Mucosa of rectum (tissue), 2 donors: ENCODE measurements at regions not wholly inside any gene's neighbourhood (a gene's known extent, or its start where the extent isn't known, plus 50 kb on each side); places are given as distances from the start of the nearest gene placed in this dataset.
"Not testable (repeated sequence)": the region's sequence is repeated elsewhere in the genome, so short reads cannot be mapped to it uniquely, and the experiment has no call there.

Experiments used
- H3K27ac ChIP-seq, 2 donors: one replicate each; pipeline ENCODE4 v1.7.0; 2013; ENCODE audit warnings: inconsistent platforms in 2 of 2, low read depth in 2 of 2, low read length in 2 of 2
- H3K27me3 ChIP-seq, 2 donors: one replicate each; pipeline ENCODE4 v1.7.0; 2013; ENCODE audit warnings: low read length in 2 of 2; ENCODE audit not compliant: control insufficient read depth in 2 of 2, insufficient read depth in 2 of 2
- H3K36me3 ChIP-seq, 2 donors: one replicate each; pipeline ENCODE4 v1.7.0; 2013; ENCODE audit warnings: low read length in 2 of 2; ENCODE audit not compliant: control insufficient read depth in 2 of 2, insufficient read depth in 2 of 2
- H3K4me1 ChIP-seq, 2 donors: one replicate each; pipeline ENCODE4 v1.7.0; 2013; ENCODE audit warnings: low read length in 2 of 2, mild to moderate bottlenecking in 1 of 2; ENCODE audit not compliant: control insufficient read depth in 2 of 2, insufficient read depth in 2 of 2
- H3K4me3 ChIP-seq, 2 donors: one replicate each; pipeline ENCODE4 v1.7.0; 2013; ENCODE audit warnings: low read length in 2 of 2
- H3K9ac ChIP-seq, 2 donors: one replicate each; pipeline ENCODE4 v1.7.0; 2013; ENCODE audit warnings: low read length in 2 of 2, low read depth in 1 of 2, mild to moderate bottlenecking in 1 of 2
- H3K9me3 ChIP-seq, 2 donors: one replicate each; pipeline ENCODE4 v1.7.0; 2013; ENCODE audit warnings: low read length in 2 of 2; ENCODE audit not compliant: control insufficient read depth in 2 of 2
- donor health status: healthy.
- donor health status: Normal muscosa, but diverticular disease.

DNA sequence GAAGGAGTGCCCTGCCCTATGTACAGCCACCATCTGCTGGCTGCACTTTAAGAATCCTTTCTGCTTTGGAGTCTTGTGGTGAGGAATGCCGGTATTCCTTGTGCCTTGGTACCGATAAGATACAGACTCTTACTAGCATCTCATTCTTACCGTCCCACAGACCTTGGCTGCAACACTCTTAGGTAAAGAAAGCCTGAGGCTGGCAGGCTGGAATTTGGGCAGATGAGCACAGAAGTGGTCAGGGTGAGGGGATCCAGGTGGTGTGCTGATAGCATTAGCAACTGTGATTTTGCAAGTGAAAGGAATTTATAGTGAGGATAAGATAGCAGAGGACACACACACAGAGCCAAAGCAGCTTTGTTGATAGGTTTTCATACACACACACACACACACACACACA, 198.1 kb downstream of the ENC1 start:
- Histone ChIP-seq H3K36me3 (no peaks in the 10 kb centered on the region), H3K4me3 (no peak overlapping the region), H3K9ac (no peak overlapping the region), H3K4me1 (no peaks in the 10 kb centered on the region), H3K27ac (no peak overlapping the region), H3K9me3 (no peaks in the 10 kb centered on the region), H3K27me3 (no peaks in the 10 kb centered on the region)

DNA sequence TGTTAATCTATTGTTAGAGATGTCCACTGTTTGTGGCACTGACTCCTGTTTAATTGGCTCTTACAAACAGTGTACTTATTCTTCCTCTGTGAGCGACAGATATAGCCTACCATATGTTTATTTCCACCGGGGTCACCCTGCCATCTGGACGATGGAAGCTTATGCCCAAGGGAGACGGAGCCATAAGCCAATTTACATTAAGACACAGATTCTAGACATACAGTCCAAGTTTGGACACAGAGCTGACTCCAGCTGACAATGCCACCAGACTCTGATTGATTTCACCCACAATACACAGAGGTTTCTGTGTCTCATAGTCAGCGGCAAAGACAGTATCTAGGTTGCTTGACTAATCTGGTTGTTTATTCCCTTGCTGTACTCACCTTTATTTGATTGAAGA, 198.9 kb downstream of the ENC1 start:
- Histone ChIP-seq H3K27me3 (no peaks in the 10 kb centered on the region), H3K9me3 (no peaks in the 10 kb centered on the region), H3K4me1 (no peaks in the 10 kb centered on the region)

DNA sequence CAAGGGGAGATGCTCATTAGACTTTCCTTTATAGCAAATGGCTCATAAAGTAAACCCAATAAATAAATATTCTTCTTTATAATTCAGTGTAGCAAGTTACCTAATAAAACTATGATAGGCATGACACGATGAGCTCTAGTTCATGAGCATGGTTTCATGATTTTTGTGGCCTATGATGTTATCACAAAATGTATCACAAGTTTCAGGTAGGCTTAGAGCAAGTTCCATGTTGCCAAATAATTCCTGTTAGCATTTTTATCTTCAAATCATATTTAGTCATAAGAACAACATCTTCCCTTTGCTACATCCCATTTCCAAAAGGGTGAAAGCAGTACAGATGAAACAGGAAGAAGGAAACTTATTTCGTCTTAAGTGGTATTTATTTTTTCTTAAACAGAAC, 200.2 kb downstream of the ENC1 start:
- Histone ChIP-seq H3K4me3 (no peak overlapping the region), H3K27me3 (no peaks in the 10 kb centered on the region), H3K36me3 (no peaks in the 10 kb centered on the region), H3K9ac (no peak overlapping the region), H3K9me3 (no peaks in the 10 kb centered on the region), H3K27ac (no peak overlapping the region), H3K4me1 (no peaks in the 10 kb centered on the region)

More for the DNA sequence above, 198.9 kb downstream of the ENC1 start:
- Histone ChIP-seq H3K4me3 (no peak overlapping the region), H3K27ac (no peak overlapping the region), H3K9ac (no peak overlapping the region), H3K36me3 (no peaks in the 10 kb centered on the region)

DNA sequence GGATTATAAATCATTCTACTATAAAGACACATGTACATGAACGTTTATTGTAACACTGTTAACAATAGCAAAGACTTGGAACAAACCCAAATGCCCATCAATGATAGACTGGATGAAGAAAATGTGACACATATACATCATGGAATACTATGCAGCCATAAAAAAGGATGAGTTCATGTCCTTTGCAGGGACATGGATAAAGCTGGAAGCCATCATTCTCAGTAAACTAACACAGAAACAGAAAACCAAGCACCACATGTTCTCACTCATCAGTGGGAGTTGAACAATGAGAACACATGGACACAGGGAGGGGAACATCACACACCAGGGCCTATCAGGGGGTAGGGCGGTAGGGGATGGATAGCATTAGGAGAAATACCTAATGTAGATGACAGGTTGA, 202.7 kb downstream of the ENC1 start:
- not testable (repeated sequence) for H3K9me3 ChIP-seq, H3K27ac ChIP-seq, H3K27me3 ChIP-seq, H3K4me1 ChIP-seq, H3K4me3 ChIP-seq, H3K9ac ChIP-seq, H3K36me3 ChIP-seq

DNA sequence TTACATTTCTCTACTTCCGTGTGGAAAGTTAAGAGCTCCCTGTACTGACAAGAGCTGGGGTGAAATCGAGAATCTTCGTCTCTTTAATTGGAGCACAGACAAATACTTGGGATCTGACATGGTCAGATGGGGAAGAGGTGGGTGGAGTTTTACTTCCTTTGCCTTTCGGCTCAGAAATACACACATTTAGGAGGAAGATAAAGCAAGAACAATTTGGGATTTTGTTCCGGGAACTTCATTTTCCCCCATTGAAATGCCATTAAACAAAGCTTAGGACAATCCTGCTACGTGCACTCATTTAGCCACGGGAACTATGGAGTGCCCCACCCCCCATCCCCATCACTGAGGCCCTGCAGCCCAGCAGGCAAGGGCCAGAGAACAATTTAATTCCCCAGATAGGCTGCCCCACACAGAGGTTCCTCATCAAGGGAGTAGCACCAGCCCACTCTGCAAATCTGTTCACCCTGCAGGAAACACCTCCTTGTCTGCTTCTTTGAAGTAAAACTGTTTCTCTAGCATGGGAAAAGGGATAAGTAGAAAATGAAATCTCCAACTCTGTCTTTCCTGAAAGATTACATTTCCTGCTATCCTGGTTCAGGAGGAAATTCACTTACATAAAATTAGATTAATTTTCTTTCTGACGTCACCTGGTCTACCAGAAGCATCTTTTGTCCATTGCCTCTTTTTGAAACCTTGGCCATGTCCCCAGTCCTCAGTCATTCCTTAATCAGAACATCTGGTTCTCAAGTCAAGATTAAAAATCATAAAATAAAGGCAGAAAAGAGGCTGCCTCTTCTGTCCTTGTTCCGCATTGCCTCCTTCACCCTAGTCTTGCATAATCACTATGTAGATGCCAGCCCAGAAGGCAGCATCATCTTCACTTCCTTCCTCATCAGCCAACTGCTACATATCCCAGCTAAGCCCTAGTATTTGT, 206.4 kb downstream of the ENC1 start:
- H3K27ac ChIP-seq: no peak overlapping the region
- H3K27me3 ChIP-seq: no peaks in the 10 kb centered on the region
- no peaks in the 10 kb centered on the region for H3K4me1 ChIP-seq
- no peak overlapping the region for H3K9ac ChIP-seq
- no peaks in the 10 kb centered on the region for H3K36me3 ChIP-seq
- no peak overlapping the region for H3K4me3 ChIP-seq
- H3K9me3 ChIP-seq: no peaks in the 10 kb centered on the region

DNA sequence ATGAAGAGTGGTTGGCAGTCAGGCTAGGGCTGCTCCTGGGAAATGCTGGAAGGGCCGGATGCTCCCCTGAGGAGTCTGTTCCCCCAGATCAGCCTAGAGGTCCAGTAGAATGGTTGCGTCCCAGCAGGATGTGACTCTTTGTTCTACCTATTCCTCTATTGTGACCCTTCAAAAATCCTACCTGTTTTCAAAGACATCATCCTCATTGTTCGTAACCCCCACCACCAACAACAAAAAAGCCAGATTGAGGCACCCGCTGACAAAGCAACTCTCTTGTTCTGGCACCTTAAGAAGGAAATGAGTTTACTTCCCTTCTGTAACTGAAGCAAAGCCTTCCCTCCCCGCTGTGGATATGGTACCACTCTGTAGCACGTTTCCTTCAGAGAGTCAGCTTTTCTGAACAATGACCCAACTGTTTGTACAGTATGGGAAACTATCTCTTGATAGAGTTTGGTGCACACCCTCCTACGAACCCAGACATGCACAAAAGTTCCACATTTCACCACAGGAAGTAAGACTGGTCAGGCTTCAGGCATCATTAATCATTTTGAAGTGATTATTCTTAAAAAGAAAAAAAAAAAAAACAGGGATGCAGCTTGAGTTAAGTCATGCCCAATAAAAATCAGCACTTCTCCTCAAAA, 207.2 kb downstream of the ENC1 start:
- Histone ChIP-seq H3K9ac (no peak overlapping the region), H3K4me3 (no peak overlapping the region), H3K27ac (no peak overlapping the region), H3K4me1 (no peaks in the 10 kb centered on the region), H3K27me3 (no peaks in the 10 kb centered on the region), H3K9me3 (no peaks in the 10 kb centered on the region), H3K36me3 (no peaks in the 10 kb centered on the region)

DNA sequence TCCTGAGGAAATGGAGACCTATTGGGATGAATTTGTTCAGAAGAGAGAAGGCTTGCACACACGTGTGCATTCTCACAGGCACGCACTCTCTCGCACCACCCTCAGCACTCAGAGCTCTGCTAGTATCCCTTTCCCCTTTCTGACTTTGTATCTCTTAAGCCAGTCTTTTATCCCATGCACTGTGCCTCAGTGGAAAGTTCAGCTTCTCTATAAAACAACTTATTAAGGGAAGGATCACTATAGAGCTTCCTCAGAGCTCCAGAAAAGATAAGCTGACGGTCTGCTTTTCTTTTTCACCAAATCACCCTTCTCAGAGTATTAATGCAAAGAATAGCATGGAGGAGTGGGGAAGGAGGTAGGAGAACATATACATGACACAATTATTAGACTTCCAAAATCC, 207.8 kb downstream of the ENC1 start:
- H3K27ac ChIP-seq: no peak overlapping the region
- H3K9ac ChIP-seq: no peak overlapping the region
- no peak overlapping the region for H3K4me3 ChIP-seq
- H3K27me3 ChIP-seq: no peaks in the 10 kb centered on the region
- no peaks in the 10 kb centered on the region for H3K4me1 ChIP-seq
- no peaks in the 10 kb centered on the region for H3K36me3 ChIP-seq
- H3K9me3 ChIP-seq: no peaks in the 10 kb centered on the region

DNA sequence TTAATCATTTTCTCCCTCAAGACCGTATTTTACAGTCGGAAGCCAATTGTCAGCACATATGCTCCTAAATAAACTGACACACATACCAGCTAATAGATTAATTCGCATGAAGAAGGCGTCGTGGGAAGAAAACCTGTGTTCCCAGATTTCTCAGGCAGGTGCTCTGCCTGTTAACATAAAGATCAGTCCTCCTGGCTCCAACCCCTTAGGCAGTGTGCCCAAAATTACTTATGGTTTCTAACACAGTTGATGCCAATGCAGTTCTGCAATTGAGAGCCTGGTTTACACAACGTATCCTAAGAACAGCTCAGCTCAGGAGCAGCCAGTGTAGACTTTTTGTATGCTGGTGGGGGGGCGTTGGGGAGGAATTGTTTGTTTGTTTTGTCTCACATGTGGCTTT, 208.3 kb downstream of the ENC1 start:
- no peaks in the 10 kb centered on the region for H3K36me3 ChIP-seq
- H3K9me3 ChIP-seq: no peaks in the 10 kb centered on the region
- H3K4me3 ChIP-seq: no peak overlapping the region
- no peaks in the 10 kb centered on the region for H3K4me1 ChIP-seq
- no peaks in the 10 kb centered on the region for H3K27me3 ChIP-seq
- no peak overlapping the region for H3K27ac ChIP-seq
- no peak overlapping the region for H3K9ac ChIP-seq

DNA sequence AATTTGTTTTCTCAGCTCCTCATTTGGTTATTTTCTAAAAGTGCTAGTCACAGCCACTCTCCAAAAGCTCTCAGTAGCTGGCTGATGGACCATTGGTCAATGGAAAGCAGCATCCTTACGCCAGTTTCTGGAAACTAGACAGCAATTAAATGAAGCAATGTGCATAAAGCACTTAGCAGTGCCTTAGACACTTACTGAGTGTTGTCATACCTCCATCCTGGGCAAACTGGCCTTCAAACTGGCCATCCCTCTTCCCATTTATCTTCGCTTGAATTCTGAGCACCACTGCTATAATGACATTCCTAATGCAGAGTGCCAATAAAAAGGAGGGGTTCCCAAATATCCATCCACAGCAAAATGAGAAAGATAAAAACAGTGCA, 209.2 kb downstream of the ENC1 start:
- no peak overlapping the region for H3K9ac ChIP-seq
- H3K4me3 ChIP-seq: no peak overlapping the region

DNA sequence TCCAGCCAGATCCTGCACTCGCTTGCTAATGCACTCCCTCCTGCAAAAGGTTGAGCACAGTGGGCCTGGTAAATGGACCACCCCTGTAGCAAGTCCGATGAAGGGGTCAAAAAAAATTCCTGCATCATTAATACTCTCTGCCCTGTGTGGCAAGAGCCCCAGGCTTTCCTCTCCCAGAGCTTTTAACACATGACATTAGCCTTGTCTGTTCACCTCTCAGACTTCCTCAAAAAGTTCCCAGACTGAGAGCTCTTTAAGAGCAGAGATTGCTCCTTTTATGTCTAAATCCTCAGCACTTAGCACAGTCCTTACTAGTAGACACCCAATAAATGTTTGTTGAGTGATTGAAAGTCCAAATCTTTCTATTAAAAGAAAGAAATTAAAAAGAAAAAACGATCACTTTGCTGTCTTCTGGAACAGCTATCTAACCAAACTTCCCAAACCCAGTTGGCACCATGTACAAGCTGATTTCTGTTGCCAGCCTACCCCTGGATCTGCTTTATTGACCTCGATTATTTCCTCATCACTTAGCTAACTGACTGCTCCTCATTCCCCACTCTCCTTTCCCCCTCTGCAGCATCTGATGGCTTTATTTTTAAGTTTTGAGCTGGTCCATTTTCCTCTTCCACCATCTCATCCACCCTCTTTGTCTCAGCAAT, 209.8 kb downstream of the ENC1 start:
- H3K9me3 ChIP-seq: no peaks in the 10 kb centered on the region

More for the DNA sequence above, 209.2 kb downstream of the ENC1 start:
- no peaks in the 10 kb centered on the region for H3K4me1 ChIP-seq
- no peaks in the 10 kb centered on the region for H3K9me3 ChIP-seq
- no peaks in the 10 kb centered on the region for H3K27me3 ChIP-seq
- no peaks in the 10 kb centered on the region for H3K36me3 ChIP-seq
- no peak overlapping the region for H3K27ac ChIP-seq

More for the DNA sequence above, 209.8 kb downstream of the ENC1 start:
- H3K4me1 ChIP-seq: no peaks in the 10 kb centered on the region
- H3K36me3 ChIP-seq: no peaks in the 10 kb centered on the region
- H3K9ac ChIP-seq: no peak overlapping the region
- no peak overlapping the region for H3K4me3 ChIP-seq
- no peak overlapping the region for H3K27ac ChIP-seq
- H3K27me3 ChIP-seq: no peaks in the 10 kb centered on the region
